HEK293T (cell line): ENCODE measurements at regions not wholly inside any gene's neighbourhood (a gene's known extent, or its start where the extent isn't known, plus 50 kb on each side); places are given as distances from the start of the nearest gene placed in this dataset.

Source experiments
- CTCF ChIA-PET: fragments of 350-600 bp; formaldehyde crosslinking; extraction: SDS; loops from one replicate; lab custom pipeline; 2021; ENCODE audit warnings: antibody characterized with exemption, inconsistent platforms; lab: Yijun Ruan, JAX
- POLR2A ChIA-PET: fragments of 350-600 bp; formaldehyde crosslinking; extraction: SDS; loops from one replicate; lab custom pipeline; 2020; ENCODE audit warnings: antibody characterized with exemption, inconsistent platforms; lab: Yijun Ruan, JAX
- DNase-seq: peaks from one replicate; pipeline ENCODE4 v3.0.0; 2012; ENCODE audit warnings: mixed read lengths; ENCODE audit errors: extremely low spot score
- ARNT ChIP-seq: fragments of 450-650 bp; IDR thresholded peaks from 2 replicates; pipeline ENCODE4 v1.6.1; 2017; ENCODE audit warnings: mild to moderate bottlenecking
- BHLHE40 ChIP-seq: fragments of 450-650 bp; IDR thresholded peaks from 2 replicates; pipeline ENCODE4 v1.6.1; 2016; ENCODE audit warnings: mild to moderate bottlenecking, moderate library complexity, borderline replicate concordance
- CTBP1 ChIP-seq: fragments of 450-650 bp; IDR thresholded peaks from 2 replicates; pipeline ENCODE4 v1.6.1; 2016; ENCODE audit warnings: borderline replicate concordance
- ELF4 ChIP-seq: fragments of 450-650 bp; IDR thresholded peaks from 2 replicates; pipeline ENCODE4 v1.6.1; 2017; ENCODE audit warnings: antibody characterized with exemption
- FOXA1 ChIP-seq: fragments of 450-650 bp; IDR thresholded peaks from 2 replicates; pipeline ENCODE4 v1.6.1; 2016; ENCODE audit warnings: mild to moderate bottlenecking
- FOXK2 ChIP-seq: fragments of 450-650 bp; IDR thresholded peaks from 2 replicates; pipeline ENCODE4 v1.6.1; 2016; ENCODE audit warnings: mild to moderate bottlenecking
- FOXM1 ChIP-seq: fragments of 450-650 bp; IDR thresholded peaks from 2 replicates; pipeline ENCODE4 v1.6.1; 2017; ENCODE audit warnings: mild to moderate bottlenecking, borderline replicate concordance
- HDGF ChIP-seq: fragments of 450-650 bp; IDR thresholded peaks from 2 replicates; pipeline ENCODE4 v1.6.1; 2017; ENCODE audit warnings: antibody characterized with exemption, borderline replicate concordance
- L3MBTL2 ChIP-seq: fragments of 450-650 bp; conservative IDR thresholded peaks from 2 replicates; pipeline ENCODE4 v1.6.1; 2016; ENCODE audit warnings: mild to moderate bottlenecking
- LEF1 ChIP-seq: fragments of 450-650 bp; IDR thresholded peaks from 2 replicates; pipeline ENCODE4 v1.6.1; 2017; ENCODE audit warnings: mild to moderate bottlenecking, borderline replicate concordance
- NFRKB ChIP-seq: fragments of 450-650 bp; IDR thresholded peaks from 2 replicates; pipeline ENCODE4 v1.6.1; 2016; ENCODE audit warnings: mild to moderate bottlenecking, moderate library complexity
- PKNOX1 ChIP-seq: fragments of 450-650 bp; IDR thresholded peaks from 2 replicates; pipeline ENCODE4 v1.6.1; 2016
- SP1 ChIP-seq: fragments of 450-650 bp; IDR thresholded peaks from 2 replicates; pipeline ENCODE4 v1.6.1; 2017
- SUZ12 ChIP-seq: fragments of 450-650 bp; IDR thresholded peaks from 2 replicates; pipeline ENCODE4 v1.6.1; 2016; ENCODE audit warnings: mild to moderate bottlenecking
- TARDBP ChIP-seq: fragments of 450-650 bp; IDR thresholded peaks from 2 replicates; pipeline ENCODE4 v1.6.1; 2016
- ZNF384 ChIP-seq: fragments of 450-650 bp; IDR thresholded peaks from 2 replicates; pipeline ENCODE4 v1.6.1; 2016

DNA sequence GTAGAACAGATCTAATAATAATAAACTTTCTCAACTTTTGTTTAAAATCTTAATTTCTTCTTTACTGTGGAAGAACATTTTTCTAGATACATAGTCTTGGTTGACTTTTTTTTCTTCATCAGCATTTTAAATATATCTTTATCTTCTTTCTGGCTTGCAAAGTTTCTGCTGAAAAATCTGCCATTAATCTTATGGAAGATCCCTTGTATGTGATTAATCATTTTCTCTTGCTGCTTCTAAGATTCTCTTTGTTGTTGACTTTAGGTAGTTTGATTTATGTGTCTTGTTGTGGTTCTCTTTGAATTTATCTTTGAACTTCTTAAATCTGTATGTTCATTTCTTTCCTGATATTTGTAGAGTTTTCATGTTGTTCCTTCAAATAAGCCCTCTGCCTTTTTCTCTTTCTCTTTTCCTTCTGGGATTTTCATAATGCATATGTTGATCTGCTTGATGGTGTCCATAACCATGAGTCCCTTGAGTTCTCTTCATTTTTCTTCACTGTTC, 657.6 kb upstream of the CXADR start:
- ChIA-PET POLR2A (no interaction called here), CTCF (no interaction called here)
- no peak for TF ChIP-seq SUZ12
- TF ChIP-seq ELF4: no peak
- TF ChIP-seq FOXK2: no peak
- no peak for TF ChIP-seq TARDBP
- TF ChIP-seq FOXM1: no peak
- TF ChIP-seq PKNOX1: no peak
- no peak for TF ChIP-seq LEF1
- no peak for TF ChIP-seq CTBP1
- no peak for DNase-seq

DNA sequence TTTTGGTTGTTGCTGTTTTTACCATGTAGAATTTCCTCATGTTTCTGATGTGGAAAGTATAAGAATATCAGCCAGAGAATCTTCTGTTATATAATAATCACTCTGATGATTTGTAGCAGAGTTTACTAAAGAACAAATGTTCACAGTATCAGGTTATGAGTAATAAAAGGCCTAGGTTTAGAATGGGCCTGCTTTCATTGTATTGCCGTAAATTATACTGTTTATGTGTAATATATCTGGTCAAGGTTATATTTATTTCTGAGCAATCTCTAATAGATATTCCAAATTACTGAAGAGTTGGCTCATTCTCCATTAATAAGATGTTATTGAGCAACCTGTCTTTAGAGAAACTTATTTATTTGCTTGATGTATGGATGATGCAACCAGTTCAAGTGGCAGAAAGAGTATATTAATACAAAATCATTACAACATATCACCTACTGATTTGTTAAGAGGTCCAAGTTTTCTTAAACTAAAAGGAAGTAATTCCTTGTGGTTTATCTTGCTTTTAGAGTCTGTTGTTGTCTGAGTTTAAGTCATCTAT, 649.4 kb upstream of the CXADR start:
- no peak for DNase-seq
- CTCF ChIA-PET: no interaction called here

DNA sequence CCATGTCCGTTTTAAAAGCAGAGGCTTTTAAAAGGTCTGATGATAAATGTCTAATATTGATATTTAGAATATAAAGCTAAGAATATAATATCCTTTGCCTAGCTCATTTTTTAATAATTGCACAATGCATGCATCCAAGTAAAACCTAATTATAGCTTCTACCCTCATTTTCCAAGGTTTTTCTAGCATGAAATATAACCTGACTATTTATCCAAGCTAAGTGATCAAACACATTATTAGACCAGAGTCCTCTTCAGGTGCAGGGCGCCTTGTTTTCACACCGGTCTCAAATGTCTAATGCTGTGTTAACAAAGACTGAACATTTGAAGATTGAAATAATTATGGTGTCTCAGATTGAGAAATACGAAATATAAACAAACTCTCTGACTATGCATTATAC, 648.9 kb upstream of the CXADR start:
- ChIA-PET POLR2A (no interaction called here), CTCF (no interaction called here)
- DNase-seq: no peak
- TF ChIP-seq ELF4 (no peak), NFRKB (no peak), PKNOX1 (no peak), SP1 (no peak), ARNT (no peak), TARDBP (no peak), ZNF384 (no peak), FOXM1 (no peak), LEF1 (no peak), CTBP1 (no peak), HDGF (no peak), L3MBTL2 (no peak), SUZ12 (no peak), BHLHE40 (no peak), FOXA1 (no peak), FOXK2 (no peak)

More for the DNA sequence above, 649.4 kb upstream of the CXADR start:
- POLR2A ChIA-PET: no interaction called here
- TF ChIP-seq FOXM1: no peak
- TF ChIP-seq FOXK2: no peak
- no peak for TF ChIP-seq L3MBTL2
- no peak for TF ChIP-seq LEF1
- TF ChIP-seq ZNF384: no peak
- TF ChIP-seq HDGF: no peak
- no peak for TF ChIP-seq BHLHE40

DNA sequence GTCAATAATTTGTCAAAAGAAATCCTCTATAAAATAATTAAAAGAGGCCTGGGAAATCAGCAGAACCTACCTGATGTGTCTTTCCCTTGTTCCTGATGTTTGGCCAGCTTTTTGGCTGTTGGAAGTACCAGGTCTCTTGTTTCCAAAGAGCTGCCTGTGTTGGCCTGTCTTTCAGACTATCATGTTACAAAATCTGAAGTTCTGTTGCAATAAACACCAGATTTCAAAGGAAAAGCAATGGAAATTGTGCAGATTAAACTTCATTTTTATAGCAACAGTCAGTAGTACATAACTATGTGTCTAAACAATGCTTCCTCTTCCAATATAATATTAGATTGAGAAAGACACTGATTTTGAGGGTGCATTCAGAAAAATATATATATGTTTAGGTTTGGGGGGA, 647.2 kb upstream of the CXADR start:
- no peak for DNase-seq
- ChIA-PET CTCF (no interaction called here), POLR2A (no interaction called here)
- no peak for TF ChIP-seq ZNF384
- TF ChIP-seq SP1: no peak
- TF ChIP-seq BHLHE40: no peak
- TF ChIP-seq FOXK2: no peak
- no peak for TF ChIP-seq NFRKB
- no peak for TF ChIP-seq L3MBTL2
- TF ChIP-seq FOXA1: no peak
- no peak for TF ChIP-seq HDGF
- TF ChIP-seq TARDBP: no peak
- no peak for TF ChIP-seq ELF4
- no peak for TF ChIP-seq CTBP1
- no peak for TF ChIP-seq SUZ12
- no peak for TF ChIP-seq FOXM1
- TF ChIP-seq ARNT: no peak
- no peak for TF ChIP-seq LEF1

DNA sequence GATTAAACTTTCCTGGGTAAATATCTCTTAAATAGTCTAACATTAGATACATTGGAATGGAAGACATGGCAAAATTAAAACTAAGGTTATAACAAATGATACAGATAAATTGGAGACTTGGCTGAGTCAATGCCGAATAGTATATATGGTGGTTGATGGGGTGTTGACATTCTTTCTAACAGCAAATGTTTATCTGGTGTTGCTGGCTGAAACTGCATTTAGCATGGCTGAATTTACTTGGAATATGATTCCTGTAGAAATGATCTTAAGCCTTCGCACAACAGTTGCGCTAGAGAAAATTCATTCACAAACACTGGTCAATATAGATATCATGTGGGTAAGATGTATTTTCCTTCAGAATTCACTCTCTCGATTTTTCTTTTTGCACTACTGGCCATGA, 646.0 kb upstream of the CXADR start:
- DNase-seq: no peak
- CTCF ChIA-PET: no interaction called here
- TF ChIP-seq FOXA1 (no peak), ZNF384 (no peak), CTBP1 (no peak), ELF4 (no peak), SP1 (no peak), SUZ12 (no peak), BHLHE40 (no peak), NFRKB (no peak)
- POLR2A ChIA-PET: no interaction called here

DNA sequence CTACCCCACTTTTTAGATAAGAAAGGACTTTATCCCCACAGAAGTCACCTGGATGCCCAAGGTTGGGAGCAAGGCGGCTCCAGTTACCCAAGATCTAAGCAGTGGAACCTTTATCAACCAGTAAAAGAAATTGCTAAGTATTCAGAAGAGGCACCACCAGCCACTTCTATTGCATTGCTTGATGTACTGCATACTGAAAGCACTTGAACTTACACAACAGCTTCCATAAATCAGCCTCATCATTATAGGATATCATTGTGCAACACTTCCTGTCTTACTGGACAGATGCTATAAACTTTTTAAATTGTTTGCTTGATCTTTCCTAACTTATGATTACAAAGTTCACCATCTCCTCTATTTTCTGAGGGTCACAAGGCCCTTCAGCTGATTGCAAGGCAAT, 642.7 kb upstream of the CXADR start:
- ChIA-PET POLR2A (no interaction called here), CTCF (no interaction called here)
- TF ChIP-seq NFRKB (no peak), FOXK2 (no peak), LEF1 (no peak), TARDBP (no peak), ELF4 (no peak), SUZ12 (no peak), PKNOX1 (no peak)
- DNase-seq: no peak
